WTC11 (cell line): ENCODE measurements at regions not wholly inside any gene's neighbourhood (a gene's known extent, or its start where the extent isn't known, plus 50 kb on each side); places are given as distances from the start of the nearest gene placed in this dataset.

Experiments used
- ATAC-seq: fragments of 200-7000 bp; cut with Tn5 transposase; 2 replicates; pipeline ENCODE4 v1.10.0; 2021; ENCODE audit warnings: mild to moderate bottlenecking, moderate library complexity
- CTCF ChIA-PET: fragments of 300-600 bp; sonication (Branson Sonifier 250); formaldehyde crosslinking; loops from one replicate; lab custom pipeline; 2021; ENCODE audit warnings: antibody characterized with exemption; lab: Charles Lee
- POLR2A ChIA-PET: fragments of 350-600 bp; sonication (Branson Sonifier 250); formaldehyde crosslinking; loops from one replicate; lab custom pipeline; 2021; ENCODE audit warnings: antibody characterized with exemption; lab: Charles Lee
- DNase-seq: peaks from one replicate; pipeline ENCODE4 v3.0.0; 2021; ENCODE audit warnings: low spot score
- H3K27ac Mint-ChIP-seq: 2 replicates; pipeline ENCODE4 v1.8.0; 2021; ENCODE audit warnings: mixed read lengths
- H3K27me3 Mint-ChIP-seq: 2 replicates; pipeline ENCODE4 v1.8.0; 2021; ENCODE audit warnings: low read depth, mild to moderate bottlenecking, moderate library complexity, mixed read lengths
- H3K36me3 Mint-ChIP-seq: 2 replicates; pipeline ENCODE4 v1.8.0; 2021; ENCODE audit warnings: mixed read lengths
- H3K4me1 Mint-ChIP-seq: 2 replicates; pipeline ENCODE4 v1.8.0; 2022; ENCODE audit warnings: mixed read lengths
- H3K4me3 Mint-ChIP-seq: 2 replicates; pipeline ENCODE4 v1.8.0; 2021; ENCODE audit warnings: mild to moderate bottlenecking, moderate library complexity, mixed read lengths
- H3K9me3 Mint-ChIP-seq: 2 replicates; pipeline ENCODE4 v1.8.0; 2021; ENCODE audit warnings: mixed read lengths
- ATF1 ChIP-seq: sonication (generic); formaldehyde crosslinking; IDR thresholded peaks from 2 replicates; pipeline ENCODE4 v1.8.1; 2023; ENCODE audit warnings: mild to moderate bottlenecking, moderate library complexity, missing genetic modification reagents
- CBFB ChIP-seq: sonication (generic); formaldehyde crosslinking; IDR thresholded peaks from 2 replicates; pipeline ENCODE4 v1.8.1; 2022; ENCODE audit warnings: mild to moderate bottlenecking, low read depth, missing genetic modification reagents
- CREB1 ChIP-seq: sonication (generic); formaldehyde crosslinking; IDR thresholded peaks from 2 replicates; pipeline ENCODE4 v1.8.0; 2023; ENCODE audit warnings: mild to moderate bottlenecking, missing genetic modification reagents
- CREM ChIP-seq: sonication (generic); formaldehyde crosslinking; IDR thresholded peaks from 2 replicates; pipeline ENCODE4 v1.8.1; 2022; ENCODE audit warnings: mild to moderate bottlenecking, missing genetic modification reagents, moderate library complexity
- FOXK1 ChIP-seq: sonication (generic); formaldehyde crosslinking; IDR thresholded peaks from 2 replicates; pipeline ENCODE4 v1.8.0; 2022; ENCODE audit warnings: mild to moderate bottlenecking, moderate library complexity, missing genetic modification reagents
- HMGA2 ChIP-seq: fragments of 250-450 bp; sonication (Bioruptor Pico); IDR thresholded peaks from 2 replicates; pipeline ENCODE4 v1.4.0; 2021; ENCODE audit warnings: mild to moderate bottlenecking, moderate library complexity
- NFE2L1 ChIP-seq: sonication (generic); formaldehyde crosslinking; IDR thresholded peaks from 2 replicates; pipeline ENCODE4 v1.8.1; 2023; ENCODE audit warnings: missing genetic modification reagents
- SMAD3 ChIP-seq: sonication (generic); formaldehyde crosslinking; IDR thresholded peaks from 2 replicates; pipeline ENCODE4 v1.8.0; 2022; ENCODE audit warnings: missing genetic modification reagents, mild to moderate bottlenecking, borderline replicate concordance
- SOX15 ChIP-seq: fragments of 250-450 bp; sonication (Bioruptor Pico); IDR thresholded peaks from 2 replicates; pipeline ENCODE4 v1.9.0; 2021; ENCODE audit warnings: mild to moderate bottlenecking
- TP53 ChIP-seq: sonication (generic); formaldehyde crosslinking; IDR thresholded peaks from 2 replicates; pipeline ENCODE4 v1.8.1; 2023; ENCODE audit warnings: mild to moderate bottlenecking, missing genetic modification reagents
- ZNF396 ChIP-seq: fragments of 250-450 bp; sonication (Bioruptor Pico); IDR thresholded peaks from 2 replicates; pipeline ENCODE4 v1.8.0; 2021; ENCODE audit warnings: mild to moderate bottlenecking, moderate library complexity, borderline replicate concordance
- ZNF423 ChIP-seq: fragments of 250-450 bp; sonication (Bioruptor Pico); IDR thresholded peaks from 2 replicates; pipeline ENCODE4 v2.1.2; 2022; ENCODE audit warnings: mild to moderate bottlenecking, moderate library complexity
- TF ChIP-seq, protein P1 (sequence below): sonication (generic); formaldehyde crosslinking; IDR thresholded peaks from 2 replicates; pipeline ENCODE4 v1.8.0; 2022; ENCODE audit warnings: missing genetic modification reagents
- TF ChIP-seq, protein P2 (sequence below): sonication (generic); formaldehyde crosslinking; IDR thresholded peaks from 2 replicates; pipeline ENCODE4 v1.8.0; 2022; ENCODE audit warnings: mild to moderate bottlenecking, missing genetic modification reagents
- TF ChIP-seq, protein P3 (sequence below): fragments of 250-450 bp; sonication (Bioruptor Pico); IDR thresholded peaks from 2 replicates; pipeline ENCODE4 v1.9.0; 2021; ENCODE audit warnings: moderate library complexity, mild to moderate bottlenecking, inconsistent platforms, borderline replicate concordance
- TF ChIP-seq, protein P4 (sequence below): sonication (generic); formaldehyde crosslinking; IDR thresholded peaks from 2 replicates; pipeline ENCODE4 v1.8.1; 2023; ENCODE audit warnings: mild to moderate bottlenecking, missing genetic modification reagents, borderline replicate concordance
- TF ChIP-seq, protein P5 (sequence below): sonication (generic); formaldehyde crosslinking; IDR thresholded peaks from 2 replicates; pipeline ENCODE4 v1.8.0; 2022; ENCODE audit warnings: mild to moderate bottlenecking, missing genetic modification reagents

DNA sequence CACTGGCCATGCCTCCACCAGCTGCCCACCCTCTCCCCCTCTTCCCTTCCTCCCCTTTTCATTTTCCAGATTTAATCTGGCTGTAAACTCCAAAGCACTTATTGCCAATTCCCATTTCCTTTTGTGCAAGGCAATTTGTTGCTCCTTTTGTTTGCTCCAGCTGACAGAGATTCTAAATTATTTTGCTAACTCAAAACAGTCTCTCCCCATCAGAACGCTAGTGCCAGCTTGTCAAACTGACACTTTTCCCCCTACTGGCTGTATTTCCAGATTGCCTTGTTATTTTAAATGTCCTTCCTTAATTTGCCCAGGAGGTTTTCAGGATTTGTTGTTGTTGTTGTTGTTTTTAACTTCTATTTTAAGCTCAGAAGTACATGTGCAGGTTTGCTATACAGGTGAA is 57.0 kb upstream of the PAK1 start:
- TF ChIP-seq ZNF423 (CRISPR knock-in tag) (no peak), ZNF396 (CRISPR knock-in tag) (no peak), CREM (no peak)
- TF ChIP-seq, protein P1, sequence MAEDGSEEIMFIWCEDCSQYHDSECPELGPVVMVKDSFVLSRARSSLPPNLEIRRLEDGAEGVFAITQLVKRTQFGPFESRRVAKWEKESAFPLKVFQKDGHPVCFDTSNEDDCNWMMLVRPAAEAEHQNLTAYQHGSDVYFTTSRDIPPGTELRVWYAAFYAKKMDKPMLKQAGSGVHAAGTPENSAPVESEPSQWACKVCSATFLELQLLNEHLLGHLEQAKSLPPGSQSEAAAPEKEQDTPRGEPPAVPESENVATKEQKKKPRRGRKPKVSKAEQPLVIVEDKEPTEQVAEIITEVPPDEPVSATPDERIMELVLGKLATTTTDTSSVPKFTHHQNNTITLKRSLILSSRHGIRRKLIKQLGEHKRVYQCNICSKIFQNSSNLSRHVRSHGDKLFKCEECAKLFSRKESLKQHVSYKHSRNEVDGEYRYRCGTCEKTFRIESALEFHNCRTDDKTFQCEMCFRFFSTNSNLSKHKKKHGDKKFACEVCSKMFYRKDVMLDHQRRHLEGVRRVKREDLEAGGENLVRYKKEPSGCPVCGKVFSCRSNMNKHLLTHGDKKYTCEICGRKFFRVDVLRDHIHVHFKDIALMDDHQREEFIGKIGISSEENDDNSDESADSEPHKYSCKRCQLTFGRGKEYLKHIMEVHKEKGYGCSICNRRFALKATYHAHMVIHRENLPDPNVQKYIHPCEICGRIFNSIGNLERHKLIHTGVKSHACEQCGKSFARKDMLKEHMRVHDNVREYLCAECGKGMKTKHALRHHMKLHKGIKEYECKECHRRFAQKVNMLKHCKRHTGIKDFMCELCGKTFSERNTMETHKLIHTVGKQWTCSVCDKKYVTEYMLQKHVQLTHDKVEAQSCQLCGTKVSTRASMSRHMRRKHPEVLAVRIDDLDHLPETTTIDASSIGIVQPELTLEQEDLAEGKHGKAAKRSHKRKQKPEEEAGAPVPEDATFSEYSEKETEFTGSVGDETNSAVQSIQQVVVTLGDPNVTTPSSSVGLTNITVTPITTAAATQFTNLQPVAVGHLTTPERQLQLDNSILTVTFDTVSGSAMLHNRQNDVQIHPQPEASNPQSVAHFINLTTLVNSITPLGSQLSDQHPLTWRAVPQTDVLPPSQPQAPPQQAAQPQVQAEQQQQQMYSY = no peak
- TF ChIP-seq, protein P2, sequence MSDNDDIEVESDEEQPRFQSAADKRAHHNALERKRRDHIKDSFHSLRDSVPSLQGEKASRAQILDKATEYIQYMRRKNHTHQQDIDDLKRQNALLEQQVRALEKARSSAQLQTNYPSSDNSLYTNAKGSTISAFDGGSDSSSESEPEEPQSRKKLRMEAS (CRISPR knock-in tag) = no peak
- no peaks in the 10 kb centered on the region for H3K27me3 Mint-ChIP-seq
- H3K9me3 Mint-ChIP-seq = no peaks in the 10 kb centered on the region; the same call in 1 of the 2 replicates
- ChIA-PET POLR2A (interaction anchor here (0.6 kb wide), 1 partner anchor 39 kb away, joined by 4 read pairs; no protein-coding TSS in a partner anchor), CTCF (interaction anchor here (0.7 to 1.9 kb wide), 8 partner anchors 9 to 119 kb away, joined by 3 to 6 read pairs (median 4); no protein-coding TSS in a partner anchor)
- H3K27ac Mint-ChIP-seq = no peak overlapping the region
- no peak for ATAC-seq
- no peaks in the 10 kb centered on the region for H3K36me3 Mint-ChIP-seq
- H3K4me3 Mint-ChIP-seq = no peak overlapping the region
- DNase-seq = no peak
- peaks cover 21% of the 10 kb centered on the region for H3K4me1 Mint-ChIP-seq

DNA sequence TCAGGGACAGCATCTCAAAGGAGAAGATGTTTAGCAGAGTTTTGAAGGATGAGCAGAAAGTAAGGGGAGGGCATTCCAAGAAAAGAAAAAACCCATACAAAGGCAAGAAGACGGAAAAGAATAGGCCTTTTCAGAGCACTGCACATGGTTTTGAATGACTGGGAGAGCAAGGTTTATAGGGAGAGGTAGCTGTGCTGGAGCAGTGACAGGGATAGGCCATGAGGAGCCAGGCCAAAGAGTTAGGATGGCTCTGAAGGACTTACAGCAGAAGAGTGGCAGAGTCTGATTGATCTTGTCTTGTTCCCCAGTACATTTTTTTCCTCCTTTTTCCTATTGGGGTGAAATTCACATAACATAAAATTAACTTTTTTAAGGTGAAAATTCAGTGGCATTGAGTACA is 55.8 kb upstream of the PAK1 start:
- H3K27ac Mint-ChIP-seq = 0 out of 2 replicates have a peak overlapping the region, but pooled peaks have one; percentile 9
- ChIA-PET CTCF (no interaction called here), POLR2A (no interaction called here)
- no peak for TF ChIP-seq FOXK1 (CRISPR knock-in tag)
- no peaks in the 10 kb centered on the region for H3K36me3 Mint-ChIP-seq
- peaks cover 29% of the 10 kb centered on the region for H3K4me1 Mint-ChIP-seq
- DNase-seq = no peak
- H3K4me3 Mint-ChIP-seq = no peak overlapping the region
- no peaks in the 10 kb centered on the region for H3K9me3 Mint-ChIP-seq
- H3K27me3 Mint-ChIP-seq = no peaks in the 10 kb centered on the region
- ATAC-seq = peak; percentile 53

DNA sequence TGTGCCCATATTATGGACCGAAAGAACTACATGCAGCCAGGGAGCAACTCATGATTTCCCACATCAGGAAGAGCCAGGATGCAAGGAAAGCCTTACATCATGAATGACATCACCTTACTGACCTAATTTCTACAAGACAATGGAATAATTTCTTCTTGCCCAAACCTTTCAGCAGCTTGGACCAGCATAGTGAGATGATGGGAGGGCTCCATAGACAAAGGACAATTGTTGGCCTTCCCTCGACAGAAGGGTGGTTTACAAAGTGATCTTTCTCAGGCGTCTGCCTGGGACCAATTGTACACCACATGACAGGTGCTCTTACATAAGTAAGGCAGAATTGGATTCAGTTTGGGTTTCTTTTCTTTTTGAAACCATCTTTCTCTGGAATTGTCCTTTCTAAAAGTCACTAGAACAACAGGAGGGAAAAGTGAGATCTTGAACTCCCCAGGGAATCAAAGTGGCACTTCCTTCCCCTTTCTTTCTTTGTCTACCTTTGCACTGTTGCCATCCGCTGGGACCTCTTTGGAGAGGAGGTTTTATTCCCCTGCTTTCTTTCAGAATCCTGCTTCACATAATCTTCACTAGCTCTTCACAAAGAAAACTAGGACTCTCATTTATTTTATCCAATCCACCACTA is 51.7 kb upstream of the PAK1 start:
- TF ChIP-seq TP53 (CRISPR knock-in tag) (no peak), SMAD3 (CRISPR knock-in tag) (no peak), SOX15 (CRISPR knock-in tag) (no peak), HMGA2 (no peak), NFE2L1 (CRISPR knock-in tag) (no peak), CREB1 (no peak), CBFB (CRISPR knock-in tag) (no peak), ATF1 (CRISPR knock-in tag) (no peak)
- TF ChIP-seq, protein P3, sequence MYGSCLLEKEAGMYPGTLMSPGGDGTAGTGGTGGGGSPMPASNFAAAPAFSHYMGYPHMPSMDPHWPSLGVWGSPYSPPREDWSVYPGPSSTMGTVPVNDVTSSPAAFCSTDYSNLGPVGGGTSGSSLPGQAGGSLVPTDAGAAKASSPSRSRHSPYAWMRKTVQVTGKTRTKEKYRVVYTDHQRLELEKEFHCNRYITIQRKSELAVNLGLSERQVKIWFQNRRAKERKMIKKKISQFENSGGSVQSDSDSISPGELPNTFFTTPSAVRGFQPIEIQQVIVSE (CRISPR knock-in tag) = no peak
- TF ChIP-seq, protein P4, sequence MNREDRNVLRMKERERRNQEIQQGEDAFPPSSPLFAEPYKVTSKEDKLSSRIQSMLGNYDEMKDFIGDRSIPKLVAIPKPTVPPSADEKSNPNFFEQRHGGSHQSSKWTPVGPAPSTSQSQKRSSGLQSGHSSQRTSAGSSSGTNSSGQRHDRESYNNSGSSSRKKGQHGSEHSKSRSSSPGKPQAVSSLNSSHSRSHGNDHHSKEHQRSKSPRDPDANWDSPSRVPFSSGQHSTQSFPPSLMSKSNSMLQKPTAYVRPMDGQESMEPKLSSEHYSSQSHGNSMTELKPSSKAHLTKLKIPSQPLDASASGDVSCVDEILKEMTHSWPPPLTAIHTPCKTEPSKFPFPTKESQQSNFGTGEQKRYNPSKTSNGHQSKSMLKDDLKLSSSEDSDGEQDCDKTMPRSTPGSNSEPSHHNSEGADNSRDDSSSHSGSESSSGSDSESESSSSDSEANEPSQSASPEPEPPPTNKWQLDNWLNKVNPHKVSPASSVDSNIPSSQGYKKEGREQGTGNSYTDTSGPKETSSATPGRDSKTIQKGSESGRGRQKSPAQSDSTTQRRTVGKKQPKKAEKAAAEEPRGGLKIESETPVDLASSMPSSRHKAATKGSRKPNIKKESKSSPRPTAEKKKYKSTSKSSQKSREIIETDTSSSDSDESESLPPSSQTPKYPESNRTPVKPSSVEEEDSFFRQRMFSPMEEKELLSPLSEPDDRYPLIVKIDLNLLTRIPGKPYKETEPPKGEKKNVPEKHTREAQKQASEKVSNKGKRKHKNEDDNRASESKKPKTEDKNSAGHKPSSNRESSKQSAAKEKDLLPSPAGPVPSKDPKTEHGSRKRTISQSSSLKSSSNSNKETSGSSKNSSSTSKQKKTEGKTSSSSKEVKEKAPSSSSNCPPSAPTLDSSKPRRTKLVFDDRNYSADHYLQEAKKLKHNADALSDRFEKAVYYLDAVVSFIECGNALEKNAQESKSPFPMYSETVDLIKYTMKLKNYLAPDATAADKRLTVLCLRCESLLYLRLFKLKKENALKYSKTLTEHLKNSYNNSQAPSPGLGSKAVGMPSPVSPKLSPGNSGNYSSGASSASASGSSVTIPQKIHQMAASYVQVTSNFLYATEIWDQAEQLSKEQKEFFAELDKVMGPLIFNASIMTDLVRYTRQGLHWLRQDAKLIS (CRISPR knock-in tag) = no peak
- TF ChIP-seq, protein P5, sequence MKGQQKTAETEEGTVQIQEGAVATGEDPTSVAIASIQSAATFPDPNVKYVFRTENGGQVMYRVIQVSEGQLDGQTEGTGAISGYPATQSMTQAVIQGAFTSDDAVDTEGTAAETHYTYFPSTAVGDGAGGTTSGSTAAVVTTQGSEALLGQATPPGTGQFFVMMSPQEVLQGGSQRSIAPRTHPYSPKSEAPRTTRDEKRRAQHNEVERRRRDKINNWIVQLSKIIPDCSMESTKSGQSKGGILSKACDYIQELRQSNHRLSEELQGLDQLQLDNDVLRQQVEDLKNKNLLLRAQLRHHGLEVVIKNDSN (CRISPR knock-in tag) = no peak
- Mint-ChIP-seq H3K36me3 (no peaks in the 10 kb centered on the region), H3K9me3 (no peaks in the 10 kb centered on the region), H3K4me1 (peaks cover 43% of the 10 kb centered on the region), H3K27ac (peak overlapping the region; percentile 89), H3K27me3 (no peaks in the 10 kb centered on the region), H3K4me3 (no peak overlapping the region)
- ChIA-PET CTCF (interaction anchor here (0.5 to 1.5 kb wide), 3 partner anchors 47 to 109 kb away, joined by 3 to 4 read pairs (median 3); no protein-coding TSS in a partner anchor), POLR2A (no interaction called here)
- ATAC-seq (no peak), DNase-seq (no peak)
